SH-SY5Y (cell line): ENCODE measurements at regions not wholly inside any gene's neighbourhood (a gene's known extent, or its start where the extent isn't known, plus 50 kb on each side); places are given as distances from the start of the nearest gene placed in this dataset.

ENCODE experiments used
- GATA2 ChIP-seq: IDR thresholded peaks from 2 replicates; pipeline ENCODE4 v1.6.1; 2011; ENCODE audit warnings: mild to moderate bottlenecking, low read depth, low read length
- GATA3 ChIP-seq: IDR thresholded peaks from 2 replicates; pipeline ENCODE4 v1.6.1; 2011; ENCODE audit warnings: low read depth, mild to moderate bottlenecking, low read length, moderate library complexity

DNA sequence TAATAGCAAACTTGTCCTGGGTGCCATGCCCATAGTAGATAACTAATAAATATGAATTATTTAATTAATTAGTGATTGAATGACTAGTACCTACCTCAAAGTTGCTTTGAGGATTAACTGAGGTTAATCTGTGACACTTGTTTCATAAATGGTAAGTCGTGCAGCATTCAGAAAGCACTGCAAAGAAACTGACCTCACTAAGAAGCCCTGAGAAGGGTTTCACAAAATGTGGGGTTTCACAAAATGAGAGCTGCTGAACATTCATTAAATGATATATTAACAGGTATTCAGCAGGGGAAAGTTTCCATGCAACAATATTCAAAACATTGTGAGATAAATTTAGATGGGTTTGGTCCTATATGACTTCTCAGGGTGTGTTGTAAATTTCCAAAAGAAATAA lies 236.2 kb downstream of the OSR1 start:
- TF ChIP-seq GATA3 = no peak
- TF ChIP-seq GATA2 = no peak

DNA sequence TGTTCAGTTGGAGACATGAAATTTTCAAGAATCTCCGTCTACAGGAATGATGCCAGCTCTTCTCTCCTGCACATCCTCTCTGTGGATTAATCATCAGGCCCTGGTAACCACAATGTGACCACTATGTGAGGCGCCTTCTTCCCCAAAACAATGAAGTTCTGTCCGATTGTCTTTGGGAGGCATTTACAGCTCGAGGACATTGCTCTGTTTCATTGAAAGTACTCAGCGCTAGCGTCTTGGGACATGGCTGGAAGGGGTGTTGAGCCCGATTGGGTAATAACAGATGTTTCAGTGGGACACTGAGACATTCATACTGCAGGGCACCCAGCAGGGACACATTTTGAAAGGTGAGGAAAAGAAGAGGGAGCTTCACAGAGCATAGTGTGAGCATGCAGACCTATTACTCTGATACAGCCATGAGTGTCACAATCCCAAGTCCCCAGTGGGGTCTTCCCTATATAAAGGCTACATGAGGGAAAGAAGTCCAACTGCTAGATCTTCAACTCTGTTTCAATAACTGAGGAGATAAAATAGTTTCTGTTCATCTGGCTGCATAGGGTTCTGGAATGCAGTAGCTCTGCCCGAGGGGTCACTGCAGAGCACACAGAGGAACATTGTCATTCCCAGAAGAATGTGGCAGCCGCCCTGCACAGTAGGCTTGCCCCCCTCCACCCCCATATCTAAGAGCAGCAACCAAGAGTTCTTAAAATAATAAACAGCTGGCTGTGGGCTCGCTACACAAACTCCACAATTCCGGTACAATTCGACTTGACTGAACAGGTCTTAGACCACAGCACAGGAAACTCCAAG lies 237.3 kb downstream of the OSR1 start:
- no peak for TF ChIP-seq GATA2
- TF ChIP-seq GATA3 = no peak

DNA sequence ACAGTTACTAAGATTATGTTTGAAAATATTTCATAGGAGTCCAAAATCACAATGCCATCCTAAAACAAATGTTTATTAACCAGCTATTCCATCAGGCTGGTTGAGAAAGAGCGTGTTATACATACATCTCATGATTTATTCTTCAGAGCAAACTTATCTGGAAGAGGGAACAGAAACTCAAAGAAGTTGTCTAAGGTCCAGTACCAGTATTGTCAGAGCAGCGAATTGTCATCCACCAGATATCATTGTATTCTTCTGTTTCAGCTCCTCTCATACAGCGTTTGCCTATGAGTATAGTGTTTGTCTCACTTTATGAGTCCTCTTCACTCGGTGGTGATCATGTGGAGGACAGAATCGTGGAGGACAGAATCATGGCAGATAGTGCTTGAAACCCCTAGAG lies 238.2 kb downstream of the OSR1 start:
- no peak for TF ChIP-seq GATA3
- TF ChIP-seq GATA2 = no peak

DNA sequence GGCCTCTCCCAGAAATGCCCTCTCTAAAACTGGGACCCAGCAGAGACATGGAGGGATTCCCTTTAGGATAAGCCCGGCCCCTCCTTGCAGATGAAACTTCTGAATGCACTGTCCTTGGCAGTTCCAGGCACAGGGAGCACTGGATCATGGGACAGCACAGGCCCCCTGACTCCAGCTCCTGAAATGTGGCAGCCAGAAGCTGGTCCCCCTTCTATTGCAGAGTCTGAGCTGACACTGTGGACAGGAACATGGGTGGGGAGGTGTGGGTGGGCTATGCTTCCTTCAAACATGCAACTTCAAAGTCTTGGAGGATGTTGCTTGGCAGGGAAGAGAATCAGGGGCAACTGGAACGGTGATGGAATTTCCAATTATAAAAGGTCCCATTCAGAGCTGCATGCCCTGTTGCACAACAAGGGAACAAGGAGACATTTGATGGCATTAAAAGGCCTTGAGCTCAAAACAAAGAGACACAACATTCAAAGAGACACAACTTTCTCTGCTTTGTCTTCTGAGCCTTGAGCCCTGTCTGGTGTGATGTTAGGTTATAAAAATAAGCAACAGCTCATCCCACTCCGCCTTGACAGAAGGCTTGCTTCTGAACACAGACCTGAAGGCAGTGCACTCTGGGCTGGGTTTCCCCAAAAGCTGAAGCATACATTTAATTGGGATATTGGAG lies 239.0 kb downstream of the OSR1 start:
- TF ChIP-seq GATA2 (no peak), GATA3 (no peak)

DNA sequence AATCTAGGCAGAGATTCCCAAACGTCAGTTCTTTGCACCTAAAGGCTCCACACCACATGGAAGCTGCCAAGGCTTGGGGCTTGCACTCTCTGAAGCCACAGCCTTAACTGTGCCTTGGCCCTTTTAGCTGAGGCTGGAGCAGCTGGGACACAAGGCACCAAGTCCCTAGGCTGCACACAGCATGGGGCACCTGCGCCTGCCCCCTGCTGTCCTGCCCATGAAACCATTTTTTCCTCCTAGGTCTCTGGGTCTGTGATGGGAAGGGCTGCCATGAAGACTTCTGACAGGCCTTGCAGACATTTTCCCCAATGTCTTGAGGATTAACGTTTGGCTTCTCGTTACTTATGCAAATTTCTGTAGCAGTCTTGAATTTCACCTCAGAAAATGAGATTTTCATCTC lies 241.5 kb downstream of the OSR1 start:
- TF ChIP-seq GATA3 (no peak), GATA2 (no peak)

DNA sequence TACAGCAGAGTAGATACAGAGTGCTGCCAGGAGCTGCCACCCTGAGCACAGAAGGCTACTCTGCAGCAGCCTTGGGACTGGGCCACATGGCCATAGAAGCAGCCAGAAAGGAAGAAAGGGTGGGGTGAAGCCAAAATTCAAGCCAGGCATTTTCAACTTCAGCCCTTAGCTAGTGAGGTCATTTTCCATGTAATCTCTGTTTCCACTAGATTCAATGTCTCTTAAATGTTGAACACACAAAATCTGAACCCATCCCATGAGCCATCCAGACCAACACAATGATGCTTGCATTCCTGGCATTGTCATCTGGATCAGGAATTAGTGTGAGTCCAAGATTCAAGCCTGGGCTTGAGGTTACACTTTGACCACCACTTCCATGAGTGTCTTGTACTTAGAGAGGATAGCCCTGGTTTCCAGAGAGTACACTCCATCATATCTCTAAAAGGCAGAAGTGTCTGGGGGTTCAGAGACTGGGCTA lies 243.6 kb downstream of the OSR1 start:
- TF ChIP-seq GATA3 (no peak), GATA2 (no peak)

DNA sequence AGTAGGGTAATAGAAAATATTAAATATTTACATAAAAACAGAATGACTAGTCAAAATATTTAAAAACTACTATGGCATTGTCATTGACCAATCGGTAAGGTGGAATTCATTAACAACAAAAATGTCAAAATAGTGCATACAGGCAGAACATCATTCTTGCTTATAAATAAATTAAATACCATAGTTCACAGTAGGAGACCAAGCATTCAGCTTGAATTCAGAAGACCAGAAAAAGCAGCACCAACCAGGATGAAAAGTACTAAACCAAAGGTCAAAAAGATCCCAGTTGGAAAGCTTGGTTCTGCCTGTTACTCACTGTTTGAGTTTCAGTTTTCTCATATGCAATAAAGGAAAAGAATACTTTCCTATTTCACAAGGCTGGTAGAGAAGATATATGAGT lies 244.3 kb downstream of the OSR1 start:
- TF ChIP-seq GATA2 (no peak), GATA3 (no peak)

DNA sequence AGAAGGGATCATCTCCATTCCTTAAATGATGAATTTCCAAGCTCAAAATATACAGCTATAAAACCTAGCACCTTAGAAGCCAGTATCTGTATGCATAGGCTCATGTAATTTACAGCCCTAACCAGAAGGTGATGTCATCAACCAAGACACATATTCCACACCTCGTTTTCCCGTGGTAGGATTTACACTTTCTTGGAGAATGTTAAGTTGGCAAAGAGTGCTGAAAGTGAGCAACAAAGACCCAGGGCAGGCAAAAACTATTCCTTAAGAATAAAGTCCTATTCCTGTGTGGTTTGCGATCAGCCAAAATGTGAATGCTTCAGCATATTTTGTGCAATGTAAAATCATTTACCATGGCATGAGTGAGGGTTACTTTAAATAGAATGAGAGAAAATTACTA lies 247.1 kb downstream of the OSR1 start:
- TF ChIP-seq GATA3 (no peak), GATA2 (no peak)

DNA sequence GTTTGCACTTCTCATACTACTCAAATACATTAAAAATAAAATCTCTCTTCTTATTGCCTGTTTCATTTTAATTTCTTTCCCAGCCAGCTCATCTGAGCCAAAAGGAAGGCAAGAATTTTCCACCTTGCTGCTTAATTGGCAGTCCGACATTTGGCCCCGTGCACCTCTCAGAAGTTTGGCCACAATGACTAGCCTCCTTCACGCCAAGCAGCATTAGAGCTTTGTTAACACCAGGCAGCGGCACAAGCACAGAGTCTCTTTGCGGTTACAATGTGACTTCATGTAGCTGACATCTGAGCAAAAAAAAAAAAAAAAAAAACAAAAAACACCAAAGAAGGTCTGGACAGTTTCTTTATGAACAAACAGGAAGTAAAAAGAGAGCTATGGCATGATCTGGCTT lies 248.9 kb downstream of the OSR1 start:
- no peak for TF ChIP-seq GATA2
- no peak for TF ChIP-seq GATA3

DNA sequence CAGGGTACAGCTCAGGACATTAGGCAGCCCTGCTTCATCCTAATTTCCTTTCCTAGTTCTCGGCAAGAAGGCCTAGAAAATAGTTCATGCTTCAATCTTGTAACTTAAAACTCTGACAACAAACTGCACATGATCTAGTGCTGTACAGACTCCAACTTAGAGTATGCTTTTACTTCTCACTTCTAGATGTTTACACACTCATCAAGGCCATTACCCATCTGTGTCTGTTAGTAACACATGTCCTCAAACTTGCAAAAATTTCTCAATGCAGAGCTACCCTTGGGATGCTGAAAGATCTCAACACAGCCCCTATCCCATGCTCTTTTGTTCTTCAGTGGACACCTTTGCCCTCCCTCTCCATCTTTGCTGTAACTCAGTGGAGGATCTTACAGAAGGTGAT lies 252.0 kb downstream of the OSR1 start:
- TF ChIP-seq GATA2 (no peak), GATA3 (no peak)

DNA sequence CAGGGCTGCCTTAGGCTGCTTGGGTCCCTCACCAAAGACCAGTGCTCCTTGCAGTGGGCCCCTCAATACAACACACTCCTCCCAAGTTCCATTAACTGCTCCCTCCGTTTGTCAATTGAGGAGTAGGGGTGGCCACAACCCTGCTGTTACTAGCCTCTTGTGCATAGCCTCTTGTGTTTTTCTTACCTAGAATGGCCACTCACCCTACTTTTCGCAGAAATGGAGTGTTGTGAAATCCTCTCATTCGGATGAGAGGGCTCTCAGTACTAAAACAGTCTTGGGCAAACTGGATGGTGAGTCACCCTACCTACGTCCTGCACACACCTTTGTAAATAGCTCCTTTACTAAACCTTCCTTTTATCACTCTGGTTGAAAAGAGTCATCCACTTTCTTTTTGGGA lies 253.9 kb downstream of the OSR1 start:
- TF ChIP-seq GATA3 (no peak), GATA2 (no peak)

DNA sequence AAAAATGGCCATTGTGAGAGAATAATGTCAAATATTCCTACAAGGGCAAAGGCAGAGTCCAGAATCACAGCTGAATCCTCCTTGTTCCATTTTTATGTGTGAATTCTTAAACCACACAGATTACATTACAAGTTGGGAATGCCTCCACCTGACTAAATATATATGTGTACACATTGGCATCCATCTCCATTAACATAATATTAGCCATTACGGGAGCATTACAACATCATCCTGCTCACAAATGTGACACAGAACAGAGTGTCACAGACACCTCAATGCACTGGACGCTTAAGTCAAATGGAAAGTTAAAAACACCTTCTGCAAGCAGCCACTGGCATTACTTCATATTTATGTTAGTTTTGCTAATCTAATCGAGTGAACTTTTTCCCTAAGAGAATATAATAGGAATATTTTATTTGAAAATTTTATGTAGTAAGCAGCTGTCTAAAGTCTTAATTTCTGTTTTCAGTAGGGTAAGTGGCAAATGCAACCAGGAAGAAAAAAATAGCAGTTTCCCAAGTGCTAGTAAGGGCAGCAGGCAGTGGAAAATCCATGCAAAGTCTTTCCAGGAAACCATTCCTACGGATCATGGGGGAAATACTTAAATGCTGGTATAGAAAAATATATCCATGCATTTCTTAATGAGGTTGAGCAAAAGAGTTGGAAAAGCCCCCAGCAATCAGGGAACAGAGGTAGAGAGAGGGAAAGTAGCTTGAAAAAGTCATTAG lies 255.6 kb downstream of the OSR1 start:
- TF ChIP-seq GATA2 = no peak
- no peak for TF ChIP-seq GATA3

DNA sequence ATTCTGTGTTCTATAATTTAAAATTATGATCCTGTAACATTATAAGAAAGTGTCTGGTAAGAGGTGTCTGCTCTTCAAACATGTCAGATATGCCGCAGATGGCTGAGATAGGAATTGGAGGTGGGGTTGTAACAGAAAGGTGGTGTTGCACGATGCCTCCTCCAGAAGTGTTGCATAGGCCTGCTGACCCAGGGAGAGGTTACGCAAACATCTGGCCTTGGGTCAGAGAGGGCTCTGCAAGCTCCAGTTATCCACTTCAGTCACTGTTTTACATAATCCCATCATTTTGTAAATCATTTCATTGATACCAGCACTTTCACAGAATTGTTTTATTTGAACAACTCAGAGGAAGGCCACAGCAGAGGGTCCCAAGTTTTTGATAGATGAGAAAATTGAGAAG lies 256.5 kb downstream of the OSR1 start:
- TF ChIP-seq GATA3 (no peak), GATA2 (no peak)

DNA sequence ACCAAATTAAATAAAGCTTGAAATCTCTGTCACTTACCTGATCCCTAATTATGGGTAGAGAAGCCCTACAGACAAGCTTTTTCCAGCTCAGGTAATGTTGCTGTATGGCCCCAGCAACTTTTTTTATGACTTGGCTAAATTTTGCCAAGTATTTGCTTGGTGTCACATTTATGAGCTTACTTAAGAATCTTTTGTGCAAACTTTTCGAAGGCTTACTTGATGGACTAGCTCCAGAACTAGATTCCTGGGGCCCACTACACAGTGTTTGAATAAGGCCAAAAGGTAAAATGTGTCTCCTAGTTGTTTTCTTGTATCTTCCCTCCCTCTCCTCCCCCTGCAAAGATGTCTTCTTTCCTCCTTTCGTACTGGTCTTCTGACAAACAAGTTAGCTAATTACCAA lies 257.9 kb downstream of the OSR1 start:
- TF ChIP-seq GATA2 (no peak), GATA3 (no peak)
